ENCODE measurements at regions not wholly inside any gene's neighbourhood (a gene's known extent, or its start where the extent isn't known, plus 50 kb on each side); places are given as distances from the start of the nearest gene placed in this dataset.

- TF ChIP-seq CTCF (IDR thresholded peaks at IDR 0.05; ENCODE audit: insufficient read depth, low read length) (no peak), REST (IDR thresholded peaks at IDR 0.05; ENCODE audit: insufficient replicate concordance, low read depth) (no peak), POLR2AphosphoS5 (IDR thresholded peaks at IDR 0.05; ENCODE audit: low read depth) (no peak), GABPA (IDR thresholded peaks at IDR 0.05; ENCODE audit: low read depth) (no peak), SPI1 (IDR thresholded peaks at IDR 0.05; ENCODE audit: borderline replicate concordance, low read depth) (no peak)
These were observed 117.2 kb downstream of the SLITRK5 start for GRCh38 chr13:87788363-87788762.
